ENCODE measurements at regions not wholly inside any gene's neighbourhood (a gene's known extent, or its start where the extent isn't known, plus 50 kb on each side); places are given as distances from the start of the nearest gene placed in this dataset.
A peak's percentile ranks its signal among the peaks of the same experiment; 100 is the strongest.

DNA sequence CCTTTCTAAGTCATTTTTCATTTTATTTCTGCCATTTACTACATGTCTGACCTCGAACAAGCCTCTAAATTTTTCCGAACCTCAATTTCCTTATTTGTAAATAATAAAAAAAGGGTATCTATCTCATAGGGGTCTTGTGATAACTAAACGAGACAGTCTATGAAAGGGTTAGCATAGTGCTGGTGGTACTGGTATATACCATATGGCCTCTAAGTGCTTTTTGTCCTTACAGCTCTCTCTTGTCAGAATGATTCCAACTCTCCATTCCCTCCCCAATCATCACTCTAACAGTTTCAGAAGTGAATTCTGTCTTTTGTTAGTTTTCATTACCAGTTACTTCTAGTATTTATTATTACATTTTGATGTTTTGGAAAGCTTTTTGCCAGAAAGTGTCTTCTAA lies 85.5 kb upstream of the ACTBL2 start:
- no peak for DNase-seq

DNA sequence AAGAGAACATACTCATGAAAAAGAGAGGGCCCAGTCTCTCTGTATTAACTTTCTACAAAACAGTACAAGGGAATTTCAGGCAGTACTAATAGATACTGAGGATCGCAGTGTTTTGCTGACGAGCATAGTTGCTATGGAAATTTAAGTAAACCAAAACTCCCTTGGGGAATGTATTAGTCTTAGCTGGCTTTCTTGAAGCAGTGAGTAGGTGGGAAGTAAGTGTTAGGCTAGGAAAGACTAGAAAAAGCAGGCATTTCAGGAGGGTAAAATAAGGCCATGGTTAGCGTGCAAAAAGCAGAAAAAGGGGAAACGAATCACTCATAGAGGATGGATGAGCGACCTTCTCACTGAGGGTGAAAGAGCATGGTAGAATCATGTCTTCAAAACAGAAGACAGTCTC lies 84.3 kb upstream of the ACTBL2 start:
- DNase-seq = peak; percentile 62 to 84 (median 71)

- no peak for DNase-seq
These were observed 78.7 kb upstream of the ACTBL2 start for GRCh38 chr5:57561231-57561842.

- DNase-seq = no peak
These were observed 76.6 kb upstream of the ACTBL2 start for GRCh38 chr5:57559110-57559635.

- peak in 1 of 3 donors; percentile 30 for DNase-seq
These were observed 69.4 kb upstream of the ACTBL2 start for GRCh38 chr5:57552033-57552432.

DNA sequence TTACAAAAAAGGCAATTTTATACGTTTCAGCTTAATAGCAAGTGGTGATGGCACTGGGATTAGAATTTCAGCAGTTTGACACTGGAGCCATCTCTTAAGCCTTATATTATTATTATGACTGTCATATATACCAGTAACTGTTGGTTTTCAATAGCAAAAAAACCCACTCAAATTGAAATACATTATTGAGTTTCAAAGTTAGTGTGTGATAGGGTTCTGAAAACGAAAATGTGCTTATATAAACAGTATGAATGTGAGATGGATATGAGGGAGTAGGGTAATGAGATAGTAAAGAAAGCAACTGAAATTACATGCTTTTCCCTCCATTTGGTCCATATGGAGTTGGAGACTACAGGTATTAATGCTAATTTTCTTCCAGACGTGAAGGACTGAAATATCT lies 68.6 kb upstream of the ACTBL2 start:
- no peak for DNase-seq

GRCh38 chr5:57550132-57550531 lies 67.5 kb upstream of the ACTBL2 start:
- peak in 1 of 3 donors; percentile 44 for DNase-seq

- peak in 1 of 3 donors; percentile 24 for DNase-seq
These were observed 67.0 kb upstream of the ACTBL2 start for GRCh38 chr5:57549566-57549965.

DNA sequence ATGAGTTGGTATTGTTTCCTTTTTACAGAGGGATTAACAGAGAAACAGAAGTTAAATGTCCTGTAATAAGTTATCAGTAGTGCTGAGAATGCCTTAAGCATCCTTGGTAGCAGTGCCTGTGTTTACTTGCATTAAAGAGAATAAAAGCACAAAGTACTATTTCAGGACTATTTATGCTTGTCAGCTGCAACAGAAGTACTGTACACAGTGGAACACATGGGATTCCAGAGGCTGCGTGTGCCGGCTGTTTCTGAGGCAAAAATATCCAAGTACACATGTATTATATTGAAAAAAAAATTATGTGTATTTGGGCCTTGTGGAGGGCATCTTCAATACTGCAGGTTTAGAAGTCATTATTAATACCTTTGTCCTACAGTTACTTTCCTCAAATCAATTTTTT lies 58.2 kb upstream of the ACTBL2 start:
- peak in 1 of 3 donors; percentile 28 for DNase-seq

- peak in 1 of 3 donors; percentile 36 for DNase-seq
These were observed 56.7 kb upstream of the ACTBL2 start for GRCh38 chr5:57539281-57539701.

GRCh38 chr5:57538341-57538955 lies 55.8 kb upstream of the ACTBL2 start:
- peak in 1 of 3 donors; percentile 79 for DNase-seq

GRCh38 chr5:57537811-57538210 lies 55.2 kb upstream of the ACTBL2 start:
- DNase-seq = no peak

- DNase-seq = no peak
These were observed 50.2 kb upstream of the ACTBL2 start for GRCh38 chr5:57532513-57533497.

Data from muscle of back (tissue), 3 donors.